K562 (cell line): ENCODE measurements at regions not wholly inside any gene's neighbourhood (a gene's known extent, or its start where the extent isn't known, plus 50 kb on each side); places are given as distances from the start of the nearest gene placed in this dataset.
A peak's percentile ranks its signal among the peaks of the same experiment; 100 is the strongest.

Source experiments
- C11orf30 ChIP-seq: fragments of 450-650 bp; IDR thresholded peaks from 2 replicates; pipeline ENCODE4 v1.6.1; 2016; ENCODE audit warnings: low read depth, mild to moderate bottlenecking
- ETS2 ChIP-seq: IDR thresholded peaks from 2 replicates; pipeline ENCODE4 v1.6.1; 2016; ENCODE audit warnings: borderline replicate concordance, missing genetic modification characterization, mild to moderate bottlenecking, moderate library complexity, missing compliant biosample characterization; ENCODE audit not compliant: poor library complexity, severe bottlenecking
- GATAD2A ChIP-seq: fragments of 450-650 bp; IDR thresholded peaks from 2 replicates; pipeline ENCODE4 v1.6.1; 2017
- KLF1 ChIP-seq: fragments of 450-650 bp; IDR thresholded peaks from 2 replicates; pipeline ENCODE4 v1.6.1; 2016; ENCODE audit warnings: missing genetic modification characterization, missing compliant biosample characterization
- MAFK ChIP-seq: IDR thresholded peaks from 2 replicates; pipeline ENCODE4 v1.6.1; 2011; ENCODE audit warnings: low read length, improper control_type of control experiment
- ZFX ChIP-seq: sonication (generic); formaldehyde crosslinking; IDR thresholded peaks from 2 replicates; pipeline ENCODE4 v1.8.0; 2022; ENCODE audit warnings: mild to moderate bottlenecking, missing genetic modification reagents, moderate library complexity
- TF ChIP-seq, protein P1 (sequence below), 2 experiments: IDR thresholded peaks in 1 of 2; conservative IDR thresholded peaks in 1 of 2; 2 replicates each; pipeline ENCODE4 v1.6.1; 2016; ENCODE audit warnings: low read depth in 2 of 2, mild to moderate bottlenecking in 1 of 2, missing compliant biosample characterization in 1 of 2, missing genetic modification characterization in 1 of 2, moderate library complexity in 1 of 2
- TF ChIP-seq, protein P2 (sequence below): sonication (generic); formaldehyde crosslinking; IDR thresholded peaks from 2 replicates; pipeline ENCODE4 v1.8.0; 2022; ENCODE audit warnings: missing genetic modification reagents, mild to moderate bottlenecking, borderline replicate concordance
- TF ChIP-seq, protein P3 (sequence below): sonication (generic); formaldehyde crosslinking; IDR thresholded peaks from 2 replicates; pipeline ENCODE4 v1.8.0; 2022; ENCODE audit warnings: mild to moderate bottlenecking, missing genetic modification reagents

DNA sequence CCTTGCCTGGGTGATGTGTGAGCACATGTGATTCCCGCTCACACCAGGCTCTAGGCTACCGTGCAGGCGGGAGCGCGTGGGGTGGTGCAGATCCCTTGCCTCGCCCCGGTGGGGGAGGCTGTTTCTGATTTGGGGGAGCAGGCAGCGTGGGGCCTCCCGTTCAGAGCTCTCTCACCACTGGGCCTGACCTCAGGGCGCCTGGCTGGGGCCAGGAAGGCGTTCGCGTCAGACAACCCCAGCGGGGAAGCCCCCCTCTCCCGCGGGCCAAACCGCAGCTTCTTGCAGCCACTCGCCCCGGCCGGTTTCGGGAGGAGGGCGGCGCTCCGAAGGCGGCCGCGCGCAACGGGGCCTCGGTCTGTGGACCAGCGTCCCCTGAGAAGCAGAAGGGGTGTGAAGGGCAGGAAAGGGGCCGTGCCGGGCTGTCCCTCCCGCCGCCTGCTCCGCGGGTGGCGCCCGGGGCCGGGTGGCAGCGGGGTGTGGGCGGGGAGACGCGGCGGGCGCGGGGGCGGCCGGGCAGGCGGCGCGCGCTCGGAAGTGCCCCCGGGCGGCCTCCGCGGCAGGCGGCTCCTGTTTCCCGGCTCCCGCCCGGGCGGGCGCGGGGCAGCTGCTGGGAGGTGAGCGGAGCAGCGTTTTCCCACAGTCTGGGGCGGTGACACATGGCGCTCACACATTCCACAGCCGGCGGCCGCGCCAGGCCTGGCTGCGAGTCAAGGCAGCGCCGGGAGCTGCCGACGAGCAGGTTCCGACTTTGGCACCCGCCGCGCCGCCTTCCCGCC lies 65.1 kb upstream of the HES1 start (continued):
- TF ChIP-seq, protein P1, sequence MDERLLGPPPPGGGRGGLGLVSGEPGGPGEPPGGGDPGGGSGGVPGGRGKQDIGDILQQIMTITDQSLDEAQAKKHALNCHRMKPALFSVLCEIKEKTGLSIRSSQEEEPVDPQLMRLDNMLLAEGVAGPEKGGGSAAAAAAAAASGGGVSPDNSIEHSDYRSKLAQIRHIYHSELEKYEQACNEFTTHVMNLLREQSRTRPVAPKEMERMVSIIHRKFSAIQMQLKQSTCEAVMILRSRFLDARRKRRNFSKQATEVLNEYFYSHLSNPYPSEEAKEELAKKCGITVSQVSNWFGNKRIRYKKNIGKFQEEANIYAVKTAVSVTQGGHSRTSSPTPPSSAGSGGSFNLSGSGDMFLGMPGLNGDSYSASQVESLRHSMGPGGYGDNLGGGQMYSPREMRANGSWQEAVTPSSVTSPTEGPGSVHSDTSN (CRISPR knock-in tag; IDR thresholded peaks at IDR 0.05; ENCODE audit: low read depth): no peak
- TF ChIP-seq, protein P1 (tag; conservative IDR thresholded peaks at IDR 0.05; ENCODE audit: low read depth): no peak
- TF ChIP-seq KLF1 (tag) (no peak), ZFX (CRISPR knock-in tag) (peak; percentile 80), MAFK (no peak), ETS2 (tag) (no peak), GATAD2A (peak; percentile 85), C11orf30 (no peak)
- TF ChIP-seq, protein P2, sequence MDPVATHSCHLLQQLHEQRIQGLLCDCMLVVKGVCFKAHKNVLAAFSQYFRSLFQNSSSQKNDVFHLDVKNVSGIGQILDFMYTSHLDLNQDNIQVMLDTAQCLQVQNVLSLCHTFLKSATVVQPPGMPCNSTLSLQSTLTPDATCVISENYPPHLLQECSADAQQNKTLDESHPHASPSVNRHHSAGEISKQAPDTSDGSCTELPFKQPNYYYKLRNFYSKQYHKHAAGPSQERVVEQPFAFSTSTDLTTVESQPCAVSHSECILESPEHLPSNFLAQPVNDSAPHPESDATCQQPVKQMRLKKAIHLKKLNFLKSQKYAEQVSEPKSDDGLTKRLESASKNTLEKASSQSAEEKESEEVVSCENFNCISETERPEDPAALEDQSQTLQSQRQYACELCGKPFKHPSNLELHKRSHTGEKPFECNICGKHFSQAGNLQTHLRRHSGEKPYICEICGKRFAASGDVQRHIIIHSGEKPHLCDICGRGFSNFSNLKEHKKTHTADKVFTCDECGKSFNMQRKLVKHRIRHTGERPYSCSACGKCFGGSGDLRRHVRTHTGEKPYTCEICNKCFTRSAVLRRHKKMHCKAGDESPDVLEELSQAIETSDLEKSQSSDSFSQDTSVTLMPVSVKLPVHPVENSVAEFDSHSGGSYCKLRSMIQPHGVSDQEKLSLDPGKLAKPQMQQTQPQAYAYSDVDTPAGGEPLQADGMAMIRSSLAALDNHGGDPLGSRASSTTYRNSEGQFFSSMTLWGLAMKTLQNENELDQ (CRISPR knock-in tag): no peak
- TF ChIP-seq, protein P3, sequence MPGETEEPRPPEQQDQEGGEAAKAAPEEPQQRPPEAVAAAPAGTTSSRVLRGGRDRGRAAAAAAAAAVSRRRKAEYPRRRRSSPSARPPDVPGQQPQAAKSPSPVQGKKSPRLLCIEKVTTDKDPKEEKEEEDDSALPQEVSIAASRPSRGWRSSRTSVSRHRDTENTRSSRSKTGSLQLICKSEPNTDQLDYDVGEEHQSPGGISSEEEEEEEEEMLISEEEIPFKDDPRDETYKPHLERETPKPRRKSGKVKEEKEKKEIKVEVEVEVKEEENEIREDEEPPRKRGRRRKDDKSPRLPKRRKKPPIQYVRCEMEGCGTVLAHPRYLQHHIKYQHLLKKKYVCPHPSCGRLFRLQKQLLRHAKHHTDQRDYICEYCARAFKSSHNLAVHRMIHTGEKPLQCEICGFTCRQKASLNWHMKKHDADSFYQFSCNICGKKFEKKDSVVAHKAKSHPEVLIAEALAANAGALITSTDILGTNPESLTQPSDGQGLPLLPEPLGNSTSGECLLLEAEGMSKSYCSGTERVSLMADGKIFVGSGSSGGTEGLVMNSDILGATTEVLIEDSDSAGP: no peak
